Stimulated activated CD8-positive, alpha-beta memory T cell treated with anti-CD3 and anti-CD28 coated beads, Interleukin-12 subunit alpha, Interleukin-12 subunit beta, amount 100 ng/mL, for 1 hour (primary cell): ENCODE measurements at regions not wholly inside any gene's neighbourhood (a gene's known extent, or its start where the extent isn't known, plus 50 kb on each side); places are given as distances from the start of the nearest gene placed in this dataset.

ENCODE experiments used
- DNase-seq: peaks from one replicate; pipeline ENCODE4 v3.0.0-alpha.2; 2020; ENCODE audit warnings: low read depth

- no peak for DNase-seq
Observed at GRCh38 chr15:99440551-99441443, 125.0 kb upstream of the MEF2A start.

DNA sequence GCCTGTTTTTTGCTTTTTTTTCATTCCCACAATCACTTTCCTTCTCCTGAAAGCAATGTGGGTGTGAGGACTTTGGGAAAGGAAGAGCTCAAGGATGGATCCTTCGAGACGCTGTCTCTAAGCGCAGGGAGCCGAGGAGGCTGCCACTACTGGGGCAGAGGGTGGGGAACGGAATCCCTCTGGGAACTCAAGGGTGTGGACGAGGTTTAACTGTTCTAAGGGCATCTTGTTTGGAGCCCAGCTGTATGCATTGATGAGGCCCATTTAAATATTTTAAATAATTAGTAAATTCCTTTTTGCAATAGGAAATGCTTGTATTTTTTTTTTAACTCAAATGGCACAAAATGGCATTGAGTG, 124.4 kb upstream of the MEF2A start:
- DNase-seq: no peak

DNA sequence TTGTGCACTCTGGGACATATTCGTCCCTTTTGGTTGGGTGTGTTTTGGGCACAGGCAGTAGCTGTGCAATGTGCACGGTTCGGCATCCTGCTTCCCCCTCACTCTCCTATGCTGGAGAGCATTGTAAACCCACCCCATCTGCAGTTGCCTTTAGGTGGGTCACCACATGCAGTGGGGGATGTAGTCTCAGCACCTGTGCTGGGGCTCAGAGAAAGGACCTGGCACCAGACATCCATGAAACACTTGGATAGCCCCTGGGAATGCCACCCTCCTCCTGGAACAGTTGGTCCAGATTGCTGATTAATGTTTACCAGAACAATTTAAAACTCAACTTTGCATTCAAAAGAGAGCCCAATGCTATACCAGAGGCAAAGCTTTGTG, 123.9 kb upstream of the MEF2A start:
- DNase-seq: no peak

- no peak for DNase-seq
Observed at GRCh38 chr15:99442252-99442897, 123.4 kb upstream of the MEF2A start.

DNA sequence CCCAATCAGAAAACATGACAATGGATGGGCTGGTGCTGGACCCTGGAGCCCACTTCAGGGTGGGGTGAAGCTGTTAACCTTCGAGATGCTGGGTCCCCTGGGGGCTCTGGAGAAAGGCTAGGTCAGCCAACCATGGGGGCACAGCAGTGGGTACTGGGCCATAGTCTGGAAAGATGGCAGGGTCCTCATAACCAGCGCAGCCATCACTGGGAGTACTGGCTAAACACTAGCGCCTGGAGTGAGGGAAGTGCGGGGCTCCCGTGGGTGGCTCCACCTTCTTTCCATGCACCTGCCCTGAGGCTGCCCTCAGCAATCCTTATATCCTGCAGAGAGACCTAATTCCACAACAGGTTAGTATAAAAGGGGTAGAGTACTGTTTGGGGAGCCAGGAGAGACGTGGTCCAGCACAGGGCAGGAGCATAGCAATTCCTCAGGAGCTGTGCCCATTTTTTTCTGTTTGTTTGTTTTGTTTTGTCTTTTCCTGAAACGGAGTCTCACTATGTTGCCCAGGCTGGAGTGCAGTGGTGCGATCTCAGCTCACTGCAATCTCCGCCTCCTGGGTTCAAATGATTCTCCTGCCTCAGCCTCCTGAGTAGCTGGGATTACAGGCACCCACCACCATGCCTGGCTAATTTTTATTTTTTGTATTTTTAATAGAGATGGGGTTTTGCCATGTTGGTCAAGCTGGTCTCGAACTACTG, 122.6 kb upstream of the MEF2A start:
- DNase-seq: no peak

- DNase-seq: no peak
Observed at GRCh38 chr15:99443768-99444446, 121.9 kb upstream of the MEF2A start.

- DNase-seq: no peak
Observed at GRCh38 chr15:99445272-99445850, 120.4 kb upstream of the MEF2A start.

GRCh38 chr15:99446565-99447496, 119.0 kb upstream of the MEF2A start:
- no peak for DNase-seq

DNA sequence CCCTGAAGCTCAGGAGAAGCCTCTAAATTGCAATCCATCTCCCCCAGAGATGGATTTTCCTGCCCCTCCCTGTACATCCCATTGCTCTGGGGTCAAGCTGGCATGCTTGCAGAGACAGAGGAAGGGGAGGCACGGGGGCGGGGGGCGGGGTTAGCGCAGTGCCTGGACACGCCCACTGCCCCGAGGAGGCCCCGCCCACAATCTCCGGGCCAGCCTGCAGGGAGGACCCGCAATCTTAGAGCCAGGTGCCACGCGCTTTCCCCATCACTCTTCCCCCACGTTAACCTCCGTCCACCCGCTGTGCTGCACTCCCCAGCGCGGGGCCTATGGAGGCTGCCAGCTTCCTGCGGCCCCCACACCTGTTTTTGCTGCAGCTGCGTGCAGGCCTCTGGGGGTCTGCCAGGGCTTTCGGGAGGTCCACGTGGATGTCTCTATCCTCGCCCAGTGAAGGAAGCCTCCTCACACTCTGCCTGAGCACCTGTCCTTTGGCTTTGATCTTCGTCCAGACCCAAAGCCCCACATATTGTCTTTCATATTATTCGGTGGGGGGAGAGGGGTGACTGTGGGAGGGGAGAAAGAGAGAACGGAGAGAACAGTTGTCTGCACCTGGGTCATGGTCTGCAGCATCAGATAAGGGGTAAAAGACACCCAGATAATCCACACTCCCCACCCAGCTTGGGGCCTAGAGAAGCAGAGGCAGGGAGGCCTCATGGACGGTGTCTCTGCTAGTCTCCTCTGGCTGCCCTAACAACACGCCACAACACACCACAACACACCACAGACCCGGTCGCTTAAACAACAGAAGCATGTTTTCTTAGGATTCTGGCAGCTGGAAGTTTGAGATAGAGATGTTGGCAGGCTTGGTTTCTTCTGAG, 118.0 kb upstream of the MEF2A start:
- no peak for DNase-seq

DNA sequence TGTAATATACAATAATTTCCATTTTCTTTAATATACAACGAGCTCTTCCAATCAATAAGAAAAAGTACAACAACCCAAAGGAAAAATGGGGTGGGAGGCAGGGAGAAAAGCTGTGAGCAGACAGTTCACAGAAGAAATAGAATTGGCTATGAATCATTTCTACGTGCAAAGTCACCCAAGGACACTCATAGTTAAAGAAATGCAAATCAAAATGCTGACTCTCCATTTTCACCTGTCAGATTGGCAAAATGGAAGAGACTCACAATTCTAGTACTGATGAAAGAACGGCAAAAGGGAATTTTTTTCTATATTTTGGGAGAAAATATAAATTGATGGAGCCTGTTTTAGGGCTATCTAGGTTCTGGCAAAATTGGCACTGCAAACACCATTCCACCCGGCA, 116.3 kb upstream of the MEF2A start:
- no peak for DNase-seq

DNA sequence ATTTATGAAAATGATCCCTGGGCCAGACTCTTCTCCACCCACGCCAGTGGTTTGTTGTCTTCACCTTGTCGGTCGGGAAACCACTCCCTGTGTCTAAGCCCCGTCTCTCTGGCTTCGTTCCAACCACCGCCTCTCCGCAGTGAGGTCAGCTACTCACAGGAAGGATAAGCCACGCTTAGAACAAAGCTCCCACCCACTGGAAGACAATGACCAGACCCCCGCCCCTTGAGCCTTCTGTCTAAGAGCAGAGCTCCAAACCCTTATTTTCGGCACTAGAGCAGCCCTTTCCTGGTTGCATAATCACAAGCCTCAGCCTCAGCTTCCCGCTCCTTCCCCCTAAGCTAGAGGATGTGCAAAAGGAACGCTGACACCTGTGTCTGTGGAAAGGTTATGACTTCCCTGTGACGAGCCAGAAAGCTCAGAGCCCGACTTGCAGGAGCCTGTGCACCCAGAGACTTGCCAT, 114.9 kb upstream of the MEF2A start:
- peak; percentile 46 for DNase-seq

DNA sequence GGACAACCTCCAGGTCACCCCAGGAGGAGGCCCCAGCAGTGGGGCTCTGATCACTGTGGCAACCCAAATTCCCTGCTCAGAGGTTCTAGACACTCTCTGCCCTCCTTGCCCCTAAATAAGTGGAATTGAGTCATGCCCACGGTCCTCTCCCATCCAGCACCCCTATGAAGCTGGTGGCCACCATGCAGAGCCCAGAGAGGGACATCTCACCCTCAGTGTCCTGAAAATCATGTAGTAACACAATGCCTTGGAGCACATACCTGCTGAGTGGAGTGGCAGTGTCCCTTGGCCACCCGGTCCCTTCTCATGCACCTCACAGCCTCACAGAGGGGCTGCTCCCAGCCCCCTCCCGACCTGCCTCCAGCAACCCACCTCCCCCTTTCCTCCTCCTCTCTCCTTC, 114.3 kb upstream of the MEF2A start:
- DNase-seq: no peak

GRCh38 chr15:99452010-99452409, 113.8 kb upstream of the MEF2A start:
- no peak for DNase-seq

DNA sequence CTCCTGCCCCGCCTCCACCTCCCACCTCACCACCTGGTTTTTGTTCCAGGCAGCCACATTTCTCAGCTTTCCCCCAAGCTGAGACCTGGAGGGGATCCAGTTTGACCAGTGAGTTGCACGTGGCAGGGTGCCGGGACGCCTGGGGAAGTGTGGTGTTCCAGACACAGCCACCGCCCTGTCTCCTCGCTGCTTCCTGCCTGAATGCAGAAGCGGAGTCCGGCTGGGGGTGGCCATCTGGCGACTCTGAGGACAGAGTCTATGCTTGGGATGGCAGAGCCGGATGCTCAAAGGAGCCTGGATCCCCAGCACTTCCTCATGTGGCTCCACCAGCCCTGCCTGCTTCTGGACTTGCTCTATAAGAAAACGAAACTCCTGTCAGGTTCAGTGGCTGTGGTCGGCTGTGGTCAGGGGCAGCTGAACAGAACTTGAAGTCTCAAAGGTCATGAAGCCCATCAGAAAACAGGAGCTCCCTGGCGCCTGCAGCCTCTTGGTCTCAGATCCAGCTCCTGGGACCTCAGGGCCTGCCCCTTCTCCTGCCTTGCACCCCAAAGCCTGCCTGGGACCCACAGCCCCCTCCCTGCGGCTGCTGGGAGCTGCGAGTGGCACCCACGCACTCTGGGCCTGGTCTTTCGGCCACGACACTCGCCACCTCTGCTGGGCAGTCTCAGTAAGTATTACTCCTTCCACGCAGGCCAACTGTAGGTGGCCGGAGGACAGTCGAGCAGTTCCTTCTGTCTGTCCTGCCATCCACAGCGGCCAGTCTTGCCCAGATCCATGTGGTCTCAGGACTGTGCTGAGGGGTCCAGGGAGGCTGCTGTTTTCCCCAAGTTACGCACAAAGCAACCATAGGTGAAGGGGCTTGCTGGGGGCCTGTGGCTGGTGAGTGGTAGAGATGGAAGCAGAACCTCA, 112.8 kb upstream of the MEF2A start:
- DNase-seq: no peak

- DNase-seq: no peak
Observed at GRCh38 chr15:99453637-99454030, 112.2 kb upstream of the MEF2A start.

- DNase-seq: no peak
Observed at GRCh38 chr15:99454107-99454809, 111.5 kb upstream of the MEF2A start.

DNA sequence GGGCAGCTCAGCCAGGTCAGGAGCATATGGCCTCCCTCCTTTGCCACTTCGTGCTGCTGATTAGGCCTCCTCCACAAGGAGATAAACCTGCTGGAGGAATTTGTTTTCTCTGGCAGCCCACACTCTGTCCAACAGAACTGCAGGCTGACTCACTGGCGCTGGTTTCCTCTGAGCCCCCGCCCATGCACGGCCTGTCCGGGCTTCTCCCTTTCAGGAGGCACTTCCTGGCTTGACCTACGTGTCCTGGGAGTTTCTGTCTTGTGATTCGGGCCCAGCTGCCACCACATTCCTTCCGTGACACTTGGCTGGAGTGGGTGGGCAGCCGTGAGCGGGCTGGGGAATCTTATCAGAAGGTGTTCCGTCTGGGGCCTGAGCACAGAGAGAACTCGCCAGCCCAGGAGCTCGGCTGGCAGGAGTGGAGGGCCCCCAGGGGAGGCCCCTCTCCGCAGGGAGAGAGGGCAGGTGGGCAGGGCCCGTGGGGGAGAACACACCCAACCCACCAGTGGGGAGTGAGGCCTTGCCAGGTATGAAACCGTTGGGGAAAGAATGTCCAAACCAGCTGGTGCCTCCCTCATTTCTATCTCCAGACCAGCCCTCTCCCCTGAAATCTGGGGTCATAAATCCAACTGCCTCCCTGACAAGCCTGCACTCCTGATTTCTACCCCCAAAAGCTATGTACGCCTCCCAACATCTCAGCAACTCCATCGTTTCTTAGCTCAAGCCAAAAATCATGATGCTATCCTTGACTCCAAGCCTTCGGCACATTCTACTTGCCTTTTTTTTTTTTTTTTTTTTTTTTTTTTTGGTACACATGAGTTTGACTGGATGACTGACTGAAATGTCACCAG, 110.6 kb upstream of the MEF2A start:
- no peak for DNase-seq
